Subcutaneous abdominal adipose tissue (tissue), 5 donors: ENCODE measurements at regions not wholly inside any gene's neighbourhood (a gene's known extent, or its start where the extent isn't known, plus 50 kb on each side); places are given as distances from the start of the nearest gene placed in this dataset.
"Not testable (repeated sequence)": the region's sequence is repeated elsewhere in the genome, so short reads cannot be mapped to it uniquely, and the experiment has no call there.

Experiments used
- H3K27ac ChIP-seq: one replicate; pipeline ENCODE4 v1.7.0; 2013; ENCODE audit warnings: low read depth, mild to moderate bottlenecking, inconsistent platforms, low read length, moderate library complexity
- H3K27me3 ChIP-seq, 5 donors: one replicate each; pipeline ENCODE4 v1.7.0; 2013; ENCODE audit warnings: low read length in 5 of 5, inconsistent platforms in 1 of 5; ENCODE audit not compliant: control insufficient read depth in 5 of 5, insufficient read depth in 4 of 5
- H3K36me3 ChIP-seq, 5 donors: one replicate each; pipeline ENCODE4 v1.7.0; 2013; ENCODE audit warnings: low read length in 5 of 5; ENCODE audit not compliant: control insufficient read depth in 5 of 5, insufficient read depth in 5 of 5
- H3K4me1 ChIP-seq, 5 donors: one replicate each; pipeline ENCODE4 v1.7.0; 2013; ENCODE audit warnings: low read length in 5 of 5, mild to moderate bottlenecking in 3 of 5, moderate library complexity in 1 of 5; ENCODE audit not compliant: control insufficient read depth in 5 of 5, insufficient read depth in 5 of 5
- H3K4me3 ChIP-seq, 5 donors: one replicate each; pipeline ENCODE4 v1.7.0; 2013; ENCODE audit warnings: low read length in 5 of 5, low read depth in 1 of 5
- H3K9ac ChIP-seq, 5 donors: one replicate each; pipeline ENCODE4 v1.7.0; 2013; ENCODE audit warnings: low read length in 5 of 5, mild to moderate bottlenecking in 4 of 5, moderate library complexity in 3 of 5
- H3K9me3 ChIP-seq, 5 donors: one replicate each; pipeline ENCODE4 v1.7.0; 2013; ENCODE audit warnings: low read length in 5 of 5; ENCODE audit not compliant: control insufficient read depth in 5 of 5
- donor health status: healthy.
- donor health status: healthy.
- donor health status: healthy.
- donor health status: healthy.
- donor health status: healthy.

GRCh38 chr7:133157045-133157444 lies 75.2 kb upstream of the CHCHD3 start:
- Histone ChIP-seq H3K36me3 (no peaks in the 10 kb centered on the region), H3K27ac (no peak overlapping the region), H3K4me1 (peaks cover 0 to 5% (median 0%) of the 10 kb centered on the region in 5 donors), H3K9me3 (no peaks in the 10 kb centered on the region), H3K9ac (no peak overlapping the region), H3K27me3 (no peaks in the 10 kb centered on the region), H3K4me3 (no peak overlapping the region)

GRCh38 chr7:133164498-133164897 lies 82.6 kb upstream of the CHCHD3 start:
- H3K9me3 ChIP-seq = no peaks in the 10 kb centered on the region
- H3K9ac ChIP-seq = no peak overlapping the region
- no peaks in the 10 kb centered on the region for H3K27me3 ChIP-seq
- no peak overlapping the region for H3K27ac ChIP-seq
- H3K36me3 ChIP-seq = no peaks in the 10 kb centered on the region
- no peaks in the 10 kb centered on the region for H3K4me1 ChIP-seq
- H3K4me3 ChIP-seq = no peak overlapping the region

- H3K4me1 ChIP-seq = no peaks in the 10 kb centered on the region
- H3K9ac ChIP-seq = no peak overlapping the region
- H3K9me3 ChIP-seq = no peaks in the 10 kb centered on the region
- no peak overlapping the region for H3K27ac ChIP-seq
- no peaks in the 10 kb centered on the region for H3K36me3 ChIP-seq
- no peaks in the 10 kb centered on the region for H3K27me3 ChIP-seq
- no peak overlapping the region for H3K4me3 ChIP-seq
These were observed 83.1 kb upstream of the CHCHD3 start for GRCh38 chr7:133165001-133165400.

- Histone ChIP-seq H3K9ac (no peak overlapping the region), H3K27me3 (no peaks in the 10 kb centered on the region), H3K4me1 (no peaks in the 10 kb centered on the region), H3K9me3 (no peaks in the 10 kb centered on the region), H3K27ac (no peak overlapping the region), H3K36me3 (no peaks in the 10 kb centered on the region), H3K4me3 (no peak overlapping the region)
These were observed 83.6 kb upstream of the CHCHD3 start for GRCh38 chr7:133165529-133165928.

- Histone ChIP-seq H3K36me3 (no peaks in the 10 kb centered on the region), H3K27ac (no peak overlapping the region), H3K4me3 (no peak overlapping the region), H3K27me3 (no peaks in the 10 kb centered on the region), H3K9me3 (no peaks in the 10 kb centered on the region), H3K4me1 (peaks cover 0 to 12% (median 3%) of the 10 kb centered on the region in 5 donors), H3K9ac (no peak overlapping the region)
These were observed 85.4 kb upstream of the CHCHD3 start for GRCh38 chr7:133167300-133167699.

GRCh38 chr7:133169167-133169822 lies 83.6 kb upstream of the EXOC4 start:
- H3K9ac ChIP-seq, H3K27ac ChIP-seq, H3K9me3 ChIP-seq, H3K27me3 ChIP-seq, H3K4me3 ChIP-seq, H3K36me3 ChIP-seq: not testable (repeated sequence)
- peaks cover 0 to 14% (median 3%) of the 10 kb centered on the region in 5 donors for H3K4me1 ChIP-seq

GRCh38 chr7:133177476-133177875 lies 75.4 kb upstream of the EXOC4 start:
- not testable (repeated sequence) for H3K9me3 ChIP-seq, H3K4me3 ChIP-seq, H3K27ac ChIP-seq, H3K27me3 ChIP-seq, H3K9ac ChIP-seq, H3K36me3 ChIP-seq
- H3K4me1 ChIP-seq = peaks cover 0 to 13% (median 3%) of the 10 kb centered on the region in 5 donors

- peak overlapping the region; percentile 43 for H3K27ac ChIP-seq
- no peaks in the 10 kb centered on the region for H3K36me3 ChIP-seq
- no peaks in the 10 kb centered on the region for H3K27me3 ChIP-seq
- H3K9me3 ChIP-seq = peaks cover 0 to 2% (median 0%) of the 10 kb centered on the region in 5 donors
- peaks cover 0 to 17% (median 7%) of the 10 kb centered on the region in 5 donors for H3K4me1 ChIP-seq
- H3K4me3 ChIP-seq = no peak overlapping the region
- H3K9ac ChIP-seq = no peak overlapping the region
These were observed 72.2 kb upstream of the EXOC4 start for GRCh38 chr7:133180717-133181116.

- Histone ChIP-seq H3K9ac (no peak overlapping the region), H3K4me1 (peaks cover 0 to 17% (median 7%) of the 10 kb centered on the region in 5 donors), H3K4me3 (no peak overlapping the region), H3K27ac (no peak overlapping the region), H3K36me3 (no peaks in the 10 kb centered on the region), H3K27me3 (no peaks in the 10 kb centered on the region), H3K9me3 (no peaks in the 10 kb centered on the region)
These were observed 69.7 kb upstream of the EXOC4 start for GRCh38 chr7:133183042-133183794.

GRCh38 chr7:133183969-133184368 lies 68.9 kb upstream of the EXOC4 start:
- no peak overlapping the region for H3K27ac ChIP-seq
- H3K36me3 ChIP-seq = no peaks in the 10 kb centered on the region
- no peak overlapping the region for H3K4me3 ChIP-seq
- H3K27me3 ChIP-seq = no peaks in the 10 kb centered on the region
- peaks cover 0 to 17% (median 7%) of the 10 kb centered on the region in 5 donors for H3K4me1 ChIP-seq
- no peaks in the 10 kb centered on the region for H3K9me3 ChIP-seq
- no peak overlapping the region for H3K9ac ChIP-seq
